HL-60/S4 treated with retinoic acid at 250 ng/mL for 4 days and 3 days (cell line): ENCODE measurements at regions not wholly inside any gene's neighbourhood (a gene's known extent, or its start where the extent isn't known, plus 50 kb on each side); places are given as distances from the start of the nearest gene placed in this dataset.

Experiments used
- in situ Hi-C: fragments of 300-500 bp; cut with MboI; formaldehyde crosslinking; loops from 2 replicates; pipeline ENCODE4 v1.7.0; 2022; ENCODE audit warnings: low sequenced_read_pairs

- in situ Hi-C loops = no loop called here
Observed at GRCh38 chr1:104923075-104923474, 1173.4 kb downstream of the AMY1C start.

GRCh38 chr1:104929280-104929679 is 1179.6 kb downstream of the AMY1C start:
- in situ Hi-C loops = no loop called here

GRCh38 chr1:104932030-104932915 is 1182.6 kb downstream of the AMY1C start:
- in situ Hi-C loops = no loop called here

- in situ Hi-C loops = no loop called here
Observed at GRCh38 chr1:104932949-104933679, 1183.4 kb downstream of the AMY1C start.

- in situ Hi-C loops = no loop called here
Observed at GRCh38 chr1:104933846-104934245, 1184.1 kb downstream of the AMY1C start.

- in situ Hi-C loops = no loop called here
Observed at GRCh38 chr1:104945406-104945805, 1195.7 kb downstream of the AMY1C start.

- in situ Hi-C loops = no loop called here
Observed at GRCh38 chr1:104946558-104947210, 1197.0 kb downstream of the AMY1C start.

GRCh38 chr1:104953555-104953954 is 1203.9 kb downstream of the AMY1C start:
- in situ Hi-C loops = no loop called here

GRCh38 chr1:104973516-104973915 is 1223.8 kb downstream of the AMY1C start:
- in situ Hi-C loops = no loop called here

- in situ Hi-C loops = no loop called here
Observed at GRCh38 chr1:104979651-104980050, 1230.0 kb downstream of the AMY1C start.

- in situ Hi-C loops = no loop called here
Observed at GRCh38 chr1:104987210-104987609, 1237.5 kb downstream of the AMY1C start.

GRCh38 chr1:104989012-104989411 is 1239.3 kb downstream of the AMY1C start:
- in situ Hi-C loops = no loop called here

GRCh38 chr1:104991702-104992101 is 1242.0 kb downstream of the AMY1C start:
- in situ Hi-C loops = no loop called here

- in situ Hi-C loops = no loop called here
Observed at GRCh38 chr1:105000793-105001192, 1251.1 kb downstream of the AMY1C start.

- in situ Hi-C loops = no loop called here
Observed at GRCh38 chr1:105004515-105004914, 1254.8 kb downstream of the AMY1C start.

GRCh38 chr1:105005594-105006195 is 1256.0 kb downstream of the AMY1C start:
- in situ Hi-C loops = no loop called here

GRCh38 chr1:105017587-105017986 is 1267.9 kb downstream of the AMY1C start:
- in situ Hi-C loops = no loop called here

GRCh38 chr1:105023719-105024118 is 1274.0 kb downstream of the AMY1C start:
- in situ Hi-C loops = no loop called here

GRCh38 chr1:105027838-105028471 is 1278.3 kb downstream of the AMY1C start:
- in situ Hi-C loops = no loop called here

GRCh38 chr1:105072446-105072845 is 1322.7 kb downstream of the AMY1C start:
- in situ Hi-C loops = no loop called here

- in situ Hi-C loops = no loop called here
Observed at GRCh38 chr1:105072850-105073249, 1323.2 kb downstream of the AMY1C start.
